ENCODE measurements at regions not wholly inside any gene's neighbourhood (a gene's known extent, or its start where the extent isn't known, plus 50 kb on each side); places are given as distances from the start of the nearest gene placed in this dataset.
A peak's percentile ranks its signal among the peaks of the same experiment; 100 is the strongest.
"Not testable (repeated sequence)": the region's sequence is repeated elsewhere in the genome, so short reads cannot be mapped to it uniquely, and the experiment has no call there.

GRCh38 chr15:30749048-30749447 lies 123.1 kb downstream of the ARHGAP11B start:
- DNase-seq (ENCODE audit: low read depth); H3K4me3 ChIP-seq (ENCODE audit: low read length): not testable (repeated sequence)

GRCh38 chr15:30755036-30755687 lies 129.2 kb downstream of the ARHGAP11B start:
- not testable (repeated sequence) for DNase-seq (ENCODE audit: low read depth); H3K4me3 ChIP-seq (ENCODE audit: low read length)
- peak; percentile 39 for TF ChIP-seq CTCF (conservative IDR thresholded peaks at IDR 0.05; ENCODE audit: low read length)

- not testable (repeated sequence) for DNase-seq (ENCODE audit: low read depth); H3K4me3 ChIP-seq (ENCODE audit: low read length)
Measured at GRCh38 chr15:30760633-30761032, 134.7 kb downstream of the ARHGAP11B start.

GRCh38 chr15:30761365-30761764 lies 135.4 kb downstream of the ARHGAP11B start:
- not testable (repeated sequence) for DNase-seq (ENCODE audit: low read depth)

GRCh38 chr15:30769390-30770124 lies 134.2 kb upstream of the FAN1 start:
- H3K4me3 ChIP-seq (ENCODE audit: low read length); DNase-seq (ENCODE audit: low read depth): not testable (repeated sequence)

More at GRCh38 chr15:30761365-30761764, 135.4 kb downstream of the ARHGAP11B start:
- not testable (repeated sequence) for H3K4me3 ChIP-seq (ENCODE audit: low read length)

GRCh38 chr15:30770759-30771158 lies 133.0 kb upstream of the FAN1 start:
- no peak for DNase-seq (ENCODE audit: low read depth)
- no peak overlapping the region for H3K4me3 ChIP-seq (ENCODE audit: low read length)
- no peak for TF ChIP-seq CTCF (conservative IDR thresholded peaks at IDR 0.05; ENCODE audit: low read length)

- H3K4me3 ChIP-seq (ENCODE audit: low read length) = no peak overlapping the region
- no peak for TF ChIP-seq CTCF (conservative IDR thresholded peaks at IDR 0.05; ENCODE audit: low read length)
- DNase-seq (ENCODE audit: low read depth) = no peak
Measured at GRCh38 chr15:30783019-30783418, 120.7 kb upstream of the FAN1 start.

GRCh38 chr15:30788595-30788994 lies 115.1 kb upstream of the FAN1 start:
- TF ChIP-seq CTCF (conservative IDR thresholded peaks at IDR 0.05; ENCODE audit: low read length) = no peak
- H3K4me3 ChIP-seq (ENCODE audit: low read length) = no peak overlapping the region
- DNase-seq (ENCODE audit: low read depth) = no peak

GRCh38 chr15:30791239-30792175 lies 112.2 kb upstream of the FAN1 start:
- no peak for DNase-seq (ENCODE audit: low read depth)
- TF ChIP-seq CTCF (conservative IDR thresholded peaks at IDR 0.05; ENCODE audit: low read length) = no peak
- H3K4me3 ChIP-seq (ENCODE audit: low read length) = no peak overlapping the region

GRCh38 chr15:30792843-30793242 lies 110.9 kb upstream of the FAN1 start:
- H3K4me3 ChIP-seq (ENCODE audit: low read length); DNase-seq (ENCODE audit: low read depth): not testable (repeated sequence)
